CD14-positive monocyte (primary cell): ENCODE measurements at regions not wholly inside any gene's neighbourhood (a gene's known extent, or its start where the extent isn't known, plus 50 kb on each side); places are given as distances from the start of the nearest gene placed in this dataset.

ENCODE experiments used
- DNase-seq, 3 donors: peaks; one replicate each; pipeline ENCODE4 v3.0.0-alpha.2; 2011 to 2022
- H2AFZ ChIP-seq: 2 replicates; pipeline ENCODE4 v1.6.0; 2012; ENCODE audit warnings: mild to moderate bottlenecking, low read depth, low read length, inconsistent platforms; ENCODE audit not compliant: insufficient read depth, poor library complexity, severe bottlenecking
- H3K27ac ChIP-seq, 2 donors: 1 replicate in 1 of 2; 2 replicates in 1 of 2; pipeline ENCODE4 v1.5.1; 2012 to 2013; ENCODE audit warnings: low read length in 2 of 2, control low read depth in 1 of 2, inconsistent platforms in 1 of 2, low read depth in 1 of 2, mild to moderate bottlenecking in 1 of 2
- H3K27me3 ChIP-seq, 2 donors: one replicate each; pipeline versions ENCODE4 v1.6.0 to v1.6.1; 2011 to 2013; ENCODE audit warnings: low read length in 2 of 2; ENCODE audit not compliant: control insufficient read depth in 2 of 2, insufficient read depth in 2 of 2
- H3K36me3 ChIP-seq, 2 donors: replicated peaks in 1 of 2; 1 replicate in 1 of 2; 2 replicates in 1 of 2; pipeline versions ENCODE4 v1.5.1 to v1.6.1; 2012 to 2013; ENCODE audit warnings: low read length in 2 of 2, control low read depth in 1 of 2, inconsistent platforms in 1 of 2, mild to moderate bottlenecking in 1 of 2; ENCODE audit not compliant: insufficient read depth in 2 of 2, control insufficient read depth in 1 of 2
- H3K4me1 ChIP-seq, 2 donors: 1 replicate in 1 of 2; 2 replicates in 1 of 2; pipeline versions ENCODE4 v1.5.1 to v1.6.1; 2012 to 2013; ENCODE audit warnings: low read length in 2 of 2, control low read depth in 1 of 2, inconsistent platforms in 1 of 2, mild to moderate bottlenecking in 1 of 2, moderate library complexity in 1 of 2; ENCODE audit not compliant: insufficient read depth in 2 of 2, control insufficient read depth in 1 of 2
- H3K4me2 ChIP-seq: replicated peaks from 2 replicates; pipeline ENCODE3; 2012; ENCODE audit warnings: low read length, moderate library complexity, mild to moderate bottlenecking; ENCODE audit not compliant: poor library complexity, severe bottlenecking; ENCODE audit errors: extremely low read depth
- H3K4me3 ChIP-seq, 3 experiments: fragments of 200-600 bp in 1 of 3; sonication (generic) in 1 of 3; replicated peaks in 1 of 3; 1 replicate in 2 of 3; 2 replicates in 1 of 3; pipeline ENCODE4 v1.5.1; 2011 to 2013; ENCODE audit warnings: low read length in 3 of 3, mild to moderate bottlenecking in 3 of 3, control low read depth in 2 of 3, low read depth in 2 of 3, inconsistent platforms in 1 of 3, moderate library complexity in 1 of 3
- H3K79me2 ChIP-seq: 2 replicates; pipeline ENCODE4 v1.6.0; 2012; ENCODE audit warnings: mild to moderate bottlenecking, control low read depth, inconsistent platforms, low read length, moderate library complexity; ENCODE audit not compliant: insufficient read depth
- H3K9ac ChIP-seq: 2 replicates; pipeline ENCODE4 v1.6.0; 2017; ENCODE audit warnings: low read length, mild to moderate bottlenecking; ENCODE audit not compliant: insufficient read depth, poor library complexity, severe bottlenecking
- H3K9me3 ChIP-seq, 2 donors: replicated peaks in 1 of 2; 1 replicate in 1 of 2; 2 replicates in 1 of 2; pipeline versions ENCODE4 v1.5.1 to v1.6.1; 2012 to 2013; ENCODE audit warnings: low read length in 2 of 2, control low read depth in 1 of 2; ENCODE audit not compliant: control insufficient read depth in 1 of 2, insufficient read depth in 1 of 2
- H4K20me1 ChIP-seq: 2 replicates; pipeline ENCODE4 v1.6.0; 2012; ENCODE audit warnings: mild to moderate bottlenecking, low read length, control low read depth, moderate library complexity; ENCODE audit not compliant: insufficient read depth
- H3K27ac Mint-ChIP-seq, 7 donors: one replicate each; pipeline ENCODE4 v1.8.0; 2020; ENCODE audit warnings: mild to moderate bottlenecking in 7 of 7, mixed read lengths in 7 of 7, moderate library complexity in 6 of 7, inconsistent platforms in 2 of 7
- H3K27me3 Mint-ChIP-seq, 3 donors: one replicate each; pipeline ENCODE4 v1.8.0; 2021 to 2022; ENCODE audit warnings: low read depth in 3 of 3, mild to moderate bottlenecking in 3 of 3, mixed read lengths in 3 of 3, moderate library complexity in 3 of 3, inconsistent platforms in 1 of 3
- H3K36me3 Mint-ChIP-seq, 2 donors: one replicate each; pipeline ENCODE4 v1.8.0; 2020; ENCODE audit warnings: mixed read lengths in 2 of 2, inconsistent platforms in 1 of 2, mild to moderate bottlenecking in 1 of 2
- H3K4me1 Mint-ChIP-seq: one replicate; pipeline ENCODE4 v1.8.0; 2020; ENCODE audit warnings: mild to moderate bottlenecking, mixed read lengths
- H3K4me3 Mint-ChIP-seq, 2 donors: one replicate each; pipeline ENCODE4 v1.8.0; 2020; ENCODE audit warnings: mild to moderate bottlenecking in 2 of 2, mixed read lengths in 2 of 2, moderate library complexity in 1 of 2
- H3K9me3 Mint-ChIP-seq, 7 donors: one replicate each; pipeline ENCODE4 v1.8.0; 2020 to 2022; ENCODE audit warnings: mixed read lengths in 7 of 7, mild to moderate bottlenecking in 6 of 7, moderate library complexity in 6 of 7, inconsistent platforms in 2 of 7
- WGBS: methylation state at CpG from one replicate; pipeline ENCODE4 v1.1.5; 2013; ENCODE audit warnings: missing lambda C conversion rate; ENCODE audit not compliant: insufficient coverage; 5-methylcytosine and 5-hydroxymethylcytosine counted together
- intact Hi-C, 2 donors: fragments of 100-400 bp; cut with micrococcal nuclease; formaldehyde crosslinking; loops; one replicate each; pipeline versions ENCODE4 v1.15.0 to v1.15.1; 2023
- TF ChIP-seq, protein P1 (sequence below): fragments of 200-600 bp; IDR thresholded peaks from one replicate; pipeline ENCODE4 v1.8.0; 2022; ENCODE audit warnings: antibody characterized with exemption, mild to moderate bottlenecking

GRCh38 chr16:86685076-86685475 is 106.7 kb downstream of the FOXL1 start:
- Histone ChIP-seq H3K27me3 (no peaks in the 10 kb centered on the region), H3K4me2 (no peak overlapping the region), H4K20me1 (no peaks in the 10 kb centered on the region), H3K36me3 (no peaks in the 10 kb centered on the region), H3K9ac (no peak overlapping the region), H2AFZ (no peak overlapping the region), H3K9me3 (no peaks in the 10 kb centered on the region), H3K4me1 (no peaks in the 10 kb centered on the region), H3K79me2 (no peaks in the 10 kb centered on the region), H3K27ac (no peak overlapping the region), H3K4me3 (no peak overlapping the region)
- no peak for DNase-seq
- Mint-ChIP-seq H3K9me3 (peaks cover 0 to 7% (median 1%) of the 10 kb centered on the region in 7 donors), H3K27me3 (peaks cover 6 to 21% (median 14%) of the 10 kb centered on the region in 3 donors), H3K4me1 (no peaks in the 10 kb centered on the region), H3K4me3 (no peak overlapping the region), H3K36me3 (no peaks in the 10 kb centered on the region), H3K27ac (no peak overlapping the region)
- WGBS: no CpG with 5 or more reads among the region's 2 CpGs
- TF ChIP-seq, protein P1, sequence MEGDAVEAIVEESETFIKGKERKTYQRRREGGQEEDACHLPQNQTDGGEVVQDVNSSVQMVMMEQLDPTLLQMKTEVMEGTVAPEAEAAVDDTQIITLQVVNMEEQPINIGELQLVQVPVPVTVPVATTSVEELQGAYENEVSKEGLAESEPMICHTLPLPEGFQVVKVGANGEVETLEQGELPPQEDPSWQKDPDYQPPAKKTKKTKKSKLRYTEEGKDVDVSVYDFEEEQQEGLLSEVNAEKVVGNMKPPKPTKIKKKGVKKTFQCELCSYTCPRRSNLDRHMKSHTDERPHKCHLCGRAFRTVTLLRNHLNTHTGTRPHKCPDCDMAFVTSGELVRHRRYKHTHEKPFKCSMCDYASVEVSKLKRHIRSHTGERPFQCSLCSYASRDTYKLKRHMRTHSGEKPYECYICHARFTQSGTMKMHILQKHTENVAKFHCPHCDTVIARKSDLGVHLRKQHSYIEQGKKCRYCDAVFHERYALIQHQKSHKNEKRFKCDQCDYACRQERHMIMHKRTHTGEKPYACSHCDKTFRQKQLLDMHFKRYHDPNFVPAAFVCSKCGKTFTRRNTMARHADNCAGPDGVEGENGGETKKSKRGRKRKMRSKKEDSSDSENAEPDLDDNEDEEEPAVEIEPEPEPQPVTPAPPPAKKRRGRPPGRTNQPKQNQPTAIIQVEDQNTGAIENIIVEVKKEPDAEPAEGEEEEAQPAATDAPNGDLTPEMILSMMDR: no peak
- intact Hi-C loops: no loop called here

- Mint-ChIP-seq H3K4me1 (no peaks in the 10 kb centered on the region), H3K27ac (no peak overlapping the region), H3K4me3 (no peak overlapping the region), H3K9me3 (peaks cover 0 to 3% (median 0%) of the 10 kb centered on the region in 7 donors), H3K27me3 (peaks cover 8 to 13% (median 13%) of the 10 kb centered on the region in 3 donors), H3K36me3 (no peaks in the 10 kb centered on the region)
- H3K27me3 ChIP-seq: no peaks in the 10 kb centered on the region
- H3K27ac ChIP-seq: no peak overlapping the region
- no peak overlapping the region for H2AFZ ChIP-seq
- TF ChIP-seq, protein P1: no peak
- no peaks in the 10 kb centered on the region for H3K36me3 ChIP-seq
- no peak overlapping the region for H3K4me2 ChIP-seq
- H3K9ac ChIP-seq: no peak overlapping the region
- H3K4me3 ChIP-seq: no peak overlapping the region
- H3K4me1 ChIP-seq: no peaks in the 10 kb centered on the region
- intact Hi-C loops: no loop called here
- DNase-seq: no peak
- H3K79me2 ChIP-seq: no peaks in the 10 kb centered on the region
- H3K9me3 ChIP-seq: no peaks in the 10 kb centered on the region
- 90% methylated on average over 4 of the region's 5 CpGs for WGBS
- H4K20me1 ChIP-seq: no peaks in the 10 kb centered on the region
These were observed 112.6 kb downstream of the FOXL1 start for GRCh38 chr16:86690970-86691369.
